ENCODE measurements at regions not wholly inside any gene's neighbourhood (a gene's known extent, or its start where the extent isn't known, plus 50 kb on each side); places are given as distances from the start of the nearest gene placed in this dataset.

DNA sequence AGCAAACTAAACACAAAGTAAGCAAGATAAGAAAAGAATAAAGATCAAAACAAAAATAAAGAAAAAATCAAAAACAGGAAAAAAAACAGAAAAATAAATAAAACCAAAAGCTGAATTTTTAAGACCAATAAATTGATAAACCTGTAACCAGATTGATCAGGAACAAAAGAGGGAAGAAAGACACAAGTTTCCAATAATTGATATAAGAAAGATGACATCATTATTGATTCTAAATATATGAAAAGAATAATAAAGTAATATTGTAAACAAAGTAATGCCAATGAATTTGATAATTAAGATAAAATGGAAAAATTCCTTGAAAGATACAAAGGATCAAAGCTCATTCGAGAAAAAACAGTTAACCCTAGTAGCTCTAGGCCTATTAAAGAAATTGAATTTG, 394.6 kb upstream of the LRATD1 start:
- no peak for DNase-seq

DNA sequence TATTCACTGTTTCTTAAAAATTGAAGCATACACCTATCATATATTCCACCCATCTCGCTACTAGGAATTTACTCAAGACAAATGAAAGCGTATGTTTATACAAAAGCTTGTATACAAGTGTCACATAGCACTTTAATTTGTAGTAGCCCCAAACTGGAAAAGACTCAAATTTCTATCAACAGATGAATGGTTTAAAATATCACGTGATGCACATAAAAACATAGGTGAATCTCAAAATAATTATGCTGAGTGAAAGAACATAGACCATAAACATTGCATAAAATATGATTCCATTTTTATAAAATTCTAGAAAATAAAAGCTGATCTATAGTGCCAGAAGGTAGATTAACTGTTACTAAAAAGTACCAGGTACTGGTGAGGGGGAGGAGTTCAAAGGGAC, 392.9 kb upstream of the LRATD1 start:
- DNase-seq = no peak

DNA sequence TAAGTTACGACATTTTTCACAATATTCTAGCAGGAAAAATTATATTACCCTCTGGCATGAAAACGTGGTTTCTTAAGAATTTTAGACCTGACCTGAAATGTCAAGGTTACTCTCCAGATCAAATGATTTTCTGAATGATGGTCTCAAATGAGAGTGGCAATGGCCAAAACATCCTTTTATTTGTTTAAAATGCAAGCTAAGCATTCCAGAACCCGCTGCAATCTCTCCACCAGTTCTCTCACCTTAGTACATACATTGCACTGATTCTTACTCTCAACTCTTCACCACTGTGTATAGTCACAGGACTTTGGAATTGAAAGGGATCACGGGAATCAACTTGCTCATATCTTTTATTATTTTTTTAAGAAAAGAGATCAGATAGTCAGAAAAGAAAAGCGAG, 391.6 kb upstream of the LRATD1 start:
- no peak for DNase-seq

DNA sequence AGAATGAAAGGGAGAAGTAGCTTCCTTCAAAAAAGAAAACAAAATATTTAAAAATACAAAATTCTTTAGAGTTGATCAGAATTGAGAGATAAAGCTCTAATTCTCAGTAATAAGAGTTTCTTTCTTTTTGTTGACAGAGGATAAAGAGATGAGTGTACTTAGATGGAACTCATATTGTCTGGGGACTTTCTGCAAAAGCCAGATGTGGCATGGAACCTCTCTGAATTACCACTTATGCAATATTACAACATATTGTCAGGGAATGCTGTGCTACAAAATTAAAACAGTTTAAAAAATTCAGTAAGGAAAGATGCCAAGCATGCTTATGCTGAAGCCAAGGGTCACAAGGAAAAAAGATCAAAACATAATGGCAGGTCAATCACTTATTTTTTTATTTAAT, 386.6 kb upstream of the LRATD1 start:
- no peak for DNase-seq

DNA sequence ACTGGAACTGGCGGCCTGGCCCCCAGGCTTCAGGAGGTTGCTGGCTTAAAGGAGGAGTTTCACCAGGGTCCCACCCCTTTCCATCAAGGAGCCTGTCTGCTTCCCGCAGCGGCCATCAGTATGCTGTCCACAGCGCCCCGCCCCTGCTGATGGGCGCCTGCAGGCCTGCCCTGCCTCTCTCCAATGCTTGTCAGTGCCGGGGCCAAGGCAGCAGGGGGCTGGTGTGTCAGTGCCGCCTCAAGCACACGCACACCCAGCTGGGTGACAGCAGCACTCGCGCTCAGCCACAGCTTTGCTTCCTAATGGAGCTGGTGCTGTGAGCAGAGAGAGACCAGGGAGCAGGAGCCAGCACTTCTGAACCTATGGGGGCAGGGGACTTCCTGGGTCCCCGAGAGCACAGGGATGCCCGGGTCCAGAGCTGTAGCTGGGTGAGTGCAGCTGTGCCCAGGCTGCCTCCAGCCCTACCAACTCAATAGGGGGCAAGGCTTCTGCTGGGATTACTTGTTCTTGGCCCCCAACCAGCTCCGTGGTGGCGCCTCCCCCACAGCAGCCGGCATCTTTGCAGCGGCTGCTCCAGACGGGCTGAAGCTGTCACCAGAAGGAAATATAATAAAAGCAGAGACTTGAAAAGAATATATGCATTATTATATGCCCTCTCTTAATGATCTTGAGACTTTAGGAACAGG, 377.2 kb upstream of the LRATD1 start:
- DNase-seq = no peak

DNA sequence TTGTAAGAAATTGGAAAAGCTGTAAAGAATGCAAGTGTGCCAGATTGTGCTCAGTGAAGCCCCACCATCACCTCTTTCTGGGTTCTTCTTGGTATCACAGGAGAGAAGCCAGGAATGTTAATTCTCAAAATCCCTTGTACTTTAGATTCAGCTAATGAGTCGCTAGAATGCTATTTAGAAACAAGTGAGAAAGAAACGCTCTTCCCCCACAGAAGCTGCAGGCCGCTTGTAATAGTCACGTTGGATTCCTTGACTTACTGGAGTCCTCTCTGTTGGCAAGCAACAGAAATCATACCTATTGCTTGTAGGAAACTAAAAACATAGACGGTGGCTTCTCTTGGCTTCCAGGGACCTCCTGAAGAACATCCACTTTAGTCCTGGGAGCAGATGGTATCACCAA, 375.6 kb upstream of the LRATD1 start:
- DNase-seq = no peak

DNA sequence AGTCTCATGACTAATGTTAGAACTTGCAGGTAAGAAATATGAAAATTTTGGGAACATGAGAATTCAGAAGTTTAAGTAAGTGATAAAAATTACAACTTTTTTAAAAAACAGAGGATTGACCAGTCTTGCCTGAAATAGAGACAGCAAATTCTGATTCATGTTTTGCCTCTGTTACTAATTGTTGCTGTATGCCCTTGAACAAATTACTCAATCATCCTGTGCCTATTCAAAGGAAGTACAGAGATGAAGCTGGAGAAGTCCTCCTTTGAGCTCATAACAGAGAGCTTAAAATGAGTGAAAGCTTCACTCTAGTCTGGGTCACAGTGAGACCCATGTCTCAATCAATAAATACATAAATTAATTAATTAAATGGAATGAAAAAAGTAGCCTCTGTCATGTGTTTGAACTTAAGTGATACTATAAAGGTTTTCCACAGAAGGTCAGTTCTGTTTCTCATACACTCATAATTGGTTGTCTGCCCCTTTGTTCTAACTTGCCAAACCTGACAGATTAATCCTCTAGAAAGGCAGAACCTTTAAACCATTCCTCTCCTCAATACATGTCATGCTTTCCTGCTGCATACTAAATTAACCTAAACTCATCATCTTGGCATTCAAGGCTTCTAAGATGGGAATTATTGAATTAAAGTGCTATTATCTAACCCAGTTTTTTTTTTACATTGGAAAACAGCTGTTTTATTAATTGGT, 374.6 kb upstream of the LRATD1 start:
- DNase-seq = no peak

DNA sequence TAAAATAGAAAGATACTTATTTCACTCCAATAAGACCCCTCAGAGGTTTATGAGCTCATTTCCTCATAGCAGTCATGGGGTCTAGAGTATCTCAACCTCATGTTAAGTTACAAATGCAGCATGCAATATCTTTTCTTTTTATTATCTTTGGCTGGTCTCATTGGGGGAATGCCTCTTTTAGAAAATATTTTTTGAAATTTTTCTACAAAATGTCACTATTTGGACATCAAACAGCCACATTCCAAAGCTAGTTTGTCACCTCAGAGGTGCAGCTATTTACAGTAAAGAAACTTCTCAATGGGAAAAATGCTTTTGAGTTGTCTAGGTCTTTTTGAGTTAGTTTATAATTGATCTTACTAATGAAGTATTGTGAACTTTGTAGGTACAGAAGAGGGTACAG, 370.7 kb upstream of the LRATD1 start:
- no peak for DNase-seq

DNA sequence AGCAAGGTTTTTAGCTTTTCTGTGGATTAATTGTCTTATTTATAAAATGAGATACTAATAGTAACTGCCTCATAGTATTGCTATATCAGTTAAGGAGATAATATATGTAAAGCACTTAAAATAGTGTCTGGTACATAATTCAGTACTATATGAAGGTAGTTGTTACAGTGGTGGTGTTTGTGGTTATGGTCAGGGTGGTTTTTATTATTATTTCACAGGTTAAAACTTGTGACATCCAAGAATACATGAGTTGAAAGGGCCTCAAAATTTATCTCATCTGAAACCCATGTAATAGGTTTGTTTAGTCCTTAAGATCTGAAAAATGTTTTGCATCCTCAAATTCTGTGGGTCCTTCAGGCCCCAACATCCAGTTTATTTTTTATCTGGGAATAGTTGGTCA, 369.5 kb upstream of the LRATD1 start:
- no peak for DNase-seq

DNA sequence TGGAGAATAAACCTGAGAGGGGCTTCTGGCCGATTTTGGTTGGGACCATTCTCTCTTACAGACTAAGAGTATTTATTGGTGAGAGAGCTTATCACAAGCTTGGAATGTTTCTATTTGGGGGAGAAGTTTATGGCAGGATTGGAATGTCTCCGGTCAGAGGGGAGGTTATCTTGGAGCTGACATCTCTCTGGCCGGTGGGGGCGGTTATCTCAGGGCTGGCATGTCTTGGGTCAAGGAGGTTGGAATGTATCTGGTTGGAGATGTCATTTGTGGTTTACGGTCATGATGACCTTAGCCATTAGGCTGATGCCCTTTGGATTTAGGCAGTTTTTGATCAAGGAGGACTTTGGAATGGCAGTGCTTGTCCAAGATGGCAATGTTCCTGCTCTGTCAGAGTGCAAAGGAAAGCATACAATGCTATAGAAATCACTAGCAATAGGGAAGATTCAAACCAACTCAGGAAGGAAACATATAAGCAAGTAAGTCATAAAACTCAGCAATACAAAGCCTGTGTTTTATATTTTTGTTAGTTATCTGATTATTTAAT, 362.4 kb upstream of the LRATD1 start:
- no peak for DNase-seq

DNA sequence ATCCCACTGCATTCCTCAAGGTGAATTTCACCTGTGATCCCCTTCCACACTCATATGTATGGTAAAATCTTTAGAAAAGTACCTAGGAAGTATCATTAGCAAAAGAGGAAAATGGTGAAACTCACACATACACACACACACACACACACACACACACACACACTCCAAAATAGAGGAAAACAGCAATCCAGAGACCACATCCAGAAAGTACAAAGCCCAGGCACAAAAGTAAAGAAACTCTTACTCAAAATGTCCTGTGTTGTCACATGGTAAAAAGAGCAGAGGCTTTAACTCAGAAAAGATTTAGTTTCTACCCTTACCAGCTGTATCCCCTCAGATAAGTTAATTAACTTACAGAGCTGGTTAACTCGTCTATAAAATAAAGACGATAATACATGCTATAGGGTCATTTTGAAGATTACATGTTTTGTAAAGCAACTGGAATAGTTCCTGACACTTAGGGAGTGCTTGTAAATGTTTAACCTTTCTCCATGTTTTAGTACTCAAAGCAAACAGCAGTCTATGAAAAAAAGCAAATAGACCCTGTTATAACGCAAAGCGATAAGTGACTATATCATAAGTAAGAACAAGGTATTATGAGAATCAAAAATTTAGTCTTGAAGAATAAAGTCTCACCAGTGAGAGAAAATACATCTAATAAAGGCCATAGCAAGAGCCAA, 360.0 kb upstream of the LRATD1 start:
- no peak for DNase-seq

DNA sequence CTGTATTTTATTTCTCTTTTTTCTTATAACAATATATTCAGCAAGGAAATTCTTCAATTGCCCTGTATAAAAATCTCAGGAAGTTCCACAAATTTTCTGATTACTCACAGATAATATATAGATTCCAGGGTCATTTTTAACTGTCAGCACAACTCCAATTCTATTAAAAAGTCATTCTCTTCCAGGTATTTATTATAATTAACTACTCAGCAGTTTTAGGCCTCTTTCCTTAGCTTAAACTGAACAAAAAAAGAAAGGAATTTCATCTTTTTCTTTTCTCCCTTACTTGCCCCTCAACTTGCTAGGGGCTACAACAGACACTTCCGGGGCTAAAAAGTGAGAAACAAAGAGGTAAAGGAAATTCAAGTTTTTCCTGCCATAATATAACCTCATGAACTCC, 358.9 kb upstream of the LRATD1 start:
- DNase-seq = no peak

DNA sequence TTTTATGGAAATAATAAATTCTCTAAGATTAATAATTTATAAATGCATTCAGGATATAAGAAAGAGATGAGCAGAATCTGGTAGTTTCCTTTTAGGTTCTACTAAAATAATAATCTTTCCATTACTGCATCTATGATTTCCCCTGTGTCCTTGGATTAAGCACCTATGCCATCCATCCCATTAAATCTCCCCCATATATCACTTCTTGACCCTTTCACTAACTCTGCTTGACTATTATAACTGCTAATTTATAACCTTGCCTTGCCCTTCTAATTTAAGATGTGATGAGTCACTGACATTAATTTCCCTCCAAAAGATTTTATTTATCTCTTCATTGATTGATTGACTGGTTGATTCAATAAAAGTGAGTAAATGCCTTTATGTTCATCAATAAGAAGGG, 348.3 kb upstream of the LRATD1 start:
- no peak for DNase-seq

DNA sequence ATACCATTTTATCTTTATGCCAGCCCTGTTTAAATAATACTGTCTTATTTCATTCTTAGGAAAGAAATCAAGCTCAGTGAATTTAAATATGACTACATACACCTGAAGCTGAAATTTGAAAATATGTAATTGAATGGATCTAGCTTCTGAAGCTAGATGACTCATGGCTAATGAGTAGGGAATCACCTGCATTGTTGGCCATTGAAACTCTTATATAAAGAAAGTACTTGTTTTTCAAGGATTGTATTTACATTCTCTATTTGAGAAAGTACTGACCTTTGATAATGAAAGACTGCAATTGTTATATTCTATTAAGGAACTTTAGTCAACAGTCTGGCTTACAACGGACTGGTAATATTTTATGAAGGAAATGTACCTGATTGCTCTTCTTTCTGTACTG, 346.7 kb upstream of the LRATD1 start:
- no peak for DNase-seq

DNA sequence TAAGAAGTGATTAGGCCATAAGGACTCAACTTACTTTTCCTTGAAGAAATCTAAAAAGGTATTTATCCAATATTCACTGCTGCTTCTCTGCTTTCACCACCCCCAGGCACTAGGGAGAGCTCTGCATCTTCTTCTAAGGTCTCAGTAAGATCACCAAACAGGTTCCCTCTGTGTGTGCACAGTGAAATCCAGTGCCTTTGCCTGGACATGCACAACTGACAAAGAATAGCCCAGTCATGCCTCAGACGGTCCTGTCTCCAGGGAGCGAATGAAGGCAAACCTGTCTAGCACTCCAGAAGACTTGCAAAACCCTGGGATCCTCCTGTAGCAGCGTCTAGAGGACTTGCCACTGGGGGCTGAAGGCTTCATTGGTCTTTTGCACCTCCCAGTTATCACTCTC, 344.5 kb upstream of the LRATD1 start:
- DNase-seq = no peak

DNA sequence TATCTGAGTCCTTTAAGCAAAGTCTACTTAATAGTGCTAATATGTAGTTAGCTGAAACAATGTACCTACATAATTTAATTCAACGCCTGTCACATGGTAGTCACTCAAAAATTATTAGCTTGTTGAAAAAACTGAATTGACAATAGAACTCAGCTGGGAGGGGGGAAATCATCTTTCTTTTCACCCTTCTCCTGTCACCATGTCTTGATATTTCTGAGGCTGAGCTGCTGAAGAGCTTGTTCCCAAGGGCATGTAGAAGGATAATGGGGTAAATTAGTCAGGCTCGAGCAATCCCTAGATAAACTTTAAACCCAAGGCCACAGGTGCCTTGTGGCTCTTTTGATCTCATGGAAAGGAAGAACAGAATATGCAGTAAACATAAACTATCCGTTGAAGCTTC, 339.6 kb upstream of the LRATD1 start:
- DNase-seq = no peak

DNA sequence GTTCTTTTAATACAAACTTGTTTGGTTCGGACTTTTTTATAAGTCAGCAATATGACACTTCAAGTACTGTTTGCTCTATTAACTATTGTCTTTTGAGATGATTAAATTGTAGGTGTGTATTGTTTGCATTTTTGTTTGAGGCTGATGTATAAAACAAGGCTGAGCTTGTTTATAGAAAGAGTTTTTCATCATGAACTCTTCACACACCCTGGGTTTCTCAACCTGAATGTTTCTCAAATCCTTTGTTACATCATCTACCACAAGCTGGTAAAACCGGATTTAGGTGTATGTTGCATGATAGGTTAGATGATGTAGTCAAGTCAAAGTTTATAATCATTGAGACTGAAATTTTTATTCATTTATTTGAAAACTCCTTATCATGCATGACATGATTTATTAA, 335.2 kb upstream of the LRATD1 start:
- no peak for DNase-seq

DNA sequence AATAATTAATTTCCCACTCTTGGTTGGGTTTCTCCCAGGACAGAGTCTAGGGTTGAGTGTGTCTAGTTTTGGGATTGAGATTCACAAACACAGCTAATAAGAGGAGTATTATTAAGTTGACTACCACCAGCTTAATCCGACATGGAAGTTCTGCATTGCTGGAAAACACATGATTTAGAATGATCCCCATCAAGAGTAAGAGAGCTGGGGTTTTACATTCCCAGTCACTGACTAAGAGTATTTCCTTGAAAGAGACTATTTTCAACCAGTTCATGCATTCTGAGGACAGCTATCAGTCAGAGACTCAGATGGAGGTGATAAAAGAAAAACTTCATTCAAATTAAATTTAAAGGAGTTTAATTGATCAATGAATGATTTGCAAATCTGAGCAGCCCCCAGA, 334.6 kb upstream of the LRATD1 start:
- DNase-seq = no peak

DNA sequence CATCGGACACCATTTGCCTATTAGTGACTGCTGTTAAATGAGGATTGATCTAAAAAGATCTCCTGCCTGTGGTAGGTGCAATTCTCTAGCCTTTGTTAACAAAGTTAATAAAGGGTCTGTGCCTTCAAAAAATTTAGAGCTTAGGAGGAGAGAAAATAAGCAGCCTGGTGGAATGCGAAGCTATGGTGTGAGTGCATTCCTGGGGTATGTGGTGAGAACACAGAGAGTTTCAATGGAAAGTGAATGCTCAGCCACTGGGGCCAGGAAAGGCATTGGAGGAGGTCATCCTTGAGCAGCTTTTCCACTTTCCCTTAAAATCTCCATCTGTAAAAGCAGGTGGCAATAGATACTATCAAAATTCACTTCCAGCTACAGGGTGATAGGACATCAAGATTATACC, 331.2 kb upstream of the LRATD1 start:
- DNase-seq = no peak

DNA sequence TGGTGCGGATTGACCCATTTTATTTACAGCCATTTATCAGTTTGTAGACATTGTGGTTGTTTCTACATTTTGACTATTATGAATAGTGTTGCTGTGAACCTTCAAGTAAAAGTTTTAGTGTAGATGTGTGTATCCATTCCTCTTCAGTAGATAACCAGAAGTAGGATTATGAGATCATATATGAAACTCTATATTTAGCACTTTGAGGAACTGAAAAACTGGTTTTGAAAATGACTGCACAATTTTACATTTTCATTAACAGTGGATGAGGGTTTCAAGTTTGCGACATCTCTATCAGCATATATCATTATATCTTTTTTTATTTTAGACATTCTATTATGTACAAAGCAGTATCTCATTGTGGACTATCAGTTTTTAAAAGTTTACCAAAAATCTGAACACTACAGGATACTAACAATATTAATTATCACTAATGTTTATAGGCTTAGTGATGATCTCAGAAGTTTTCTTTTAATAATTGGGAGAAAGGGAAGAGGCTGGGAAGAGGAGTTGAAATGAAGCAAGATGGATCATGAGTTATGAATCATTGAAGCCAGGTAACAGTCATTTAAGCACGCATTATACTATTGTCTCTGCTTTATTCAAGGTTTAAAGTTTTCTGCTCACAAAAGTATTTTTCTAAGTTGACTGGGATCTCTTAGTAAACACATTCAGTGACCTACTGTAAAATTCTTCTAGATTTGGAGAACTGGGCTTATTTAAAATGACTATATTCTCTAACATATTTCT, 329.0 kb upstream of the LRATD1 start:
- DNase-seq = no peak

DNA sequence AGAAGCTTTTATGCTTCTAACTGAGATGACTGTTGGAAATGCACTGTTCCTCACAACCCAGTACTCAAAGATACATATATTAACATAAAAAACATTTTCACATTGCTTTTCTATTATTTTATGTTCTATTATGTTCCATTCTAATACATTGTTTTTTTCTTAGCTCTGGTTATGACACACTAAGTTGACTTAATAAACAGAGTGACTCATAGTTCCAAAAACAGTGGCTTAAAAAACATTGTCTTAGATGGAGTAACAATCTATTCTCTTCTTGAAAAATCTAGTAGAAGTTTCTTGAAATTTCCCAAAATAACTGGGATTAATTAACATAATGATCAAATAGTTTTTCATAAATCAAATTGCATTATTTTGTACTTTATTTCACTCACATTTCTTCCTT, 328.2 kb upstream of the LRATD1 start:
- no peak for DNase-seq

DNA sequence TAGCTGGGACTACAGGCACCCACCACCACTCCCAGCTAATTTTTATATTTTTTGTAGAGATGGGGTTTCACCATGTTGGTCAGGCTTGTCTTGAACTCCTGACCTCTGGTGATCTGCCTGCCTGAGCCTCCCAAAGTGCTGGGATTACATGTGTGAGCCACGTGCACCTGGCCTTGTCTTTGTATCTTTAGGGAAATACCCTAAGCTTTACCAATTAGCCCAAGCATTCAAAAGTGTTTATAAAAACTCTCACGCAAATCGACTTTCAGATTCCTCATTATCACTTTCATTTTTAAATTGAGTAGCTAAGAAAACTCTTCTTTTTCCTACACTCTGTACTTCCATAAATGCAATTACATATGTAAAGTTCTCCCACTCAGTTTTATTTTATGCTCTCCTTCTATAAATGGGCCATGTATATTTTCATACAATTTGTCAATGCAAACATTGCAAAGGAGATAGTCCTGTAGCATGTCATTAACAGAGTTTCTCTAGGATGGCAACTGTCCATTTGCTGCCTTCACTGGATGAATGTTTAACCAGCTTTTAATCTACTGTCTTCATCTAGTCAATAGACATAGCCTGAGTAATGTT, 326.2 kb upstream of the LRATD1 start:
- no peak for DNase-seq

DNA sequence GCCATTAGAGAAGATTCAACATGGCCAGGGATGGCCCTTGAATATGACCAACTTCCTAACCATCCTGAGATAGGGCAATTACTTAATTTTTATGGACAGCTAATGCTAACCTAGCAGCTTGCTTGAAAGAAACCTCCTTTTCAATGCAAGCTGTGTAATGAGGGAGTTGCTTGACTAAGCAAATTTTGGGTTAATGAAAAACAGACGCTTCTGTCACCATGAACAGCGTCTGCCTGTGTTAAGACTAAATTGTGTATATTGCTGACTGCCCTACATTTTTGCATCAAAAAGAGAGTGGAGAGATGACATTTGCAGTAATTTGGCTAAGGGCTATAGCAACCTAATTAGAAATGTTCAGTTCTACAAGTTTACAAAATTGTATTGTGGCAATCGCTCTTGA, 319.2 kb upstream of the LRATD1 start:
- DNase-seq = no peak
